ENCODE measurements at regions not wholly inside any gene's neighbourhood (a gene's known extent, or its start where the extent isn't known, plus 50 kb on each side); places are given as distances from the start of the nearest gene placed in this dataset.

DNA sequence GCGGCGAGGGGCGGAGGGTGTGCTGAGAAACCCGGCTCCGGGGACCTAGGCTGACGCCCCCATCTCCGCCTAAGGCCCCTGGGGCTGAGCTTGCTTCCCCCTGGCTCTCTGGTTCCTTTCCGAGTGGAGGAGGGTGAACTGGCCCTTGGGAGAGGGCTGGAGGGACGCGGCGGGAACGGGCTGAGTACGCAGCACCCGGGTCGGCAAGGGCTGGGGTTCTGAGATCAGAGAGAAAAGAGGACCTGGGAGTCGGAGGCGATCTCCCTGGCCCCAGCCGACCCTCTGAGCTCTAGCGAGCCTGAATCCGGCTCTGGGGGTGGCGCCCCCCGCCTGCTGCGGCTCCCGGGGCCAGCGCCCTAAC, 270.8 kb downstream of the FOXD2 start:
- peaks cover 0 to 17% of the 10 kb centered on the region in 2 donors for H3K27me3 ChIP-seq
- no peak for DNase-seq
- H3K36me3 ChIP-seq, result no peaks in the 10 kb centered on the region
- no peak for TF ChIP-seq POLR2A (IDR thresholded peaks at IDR 0.05)
- TF ChIP-seq, protein P1, sequence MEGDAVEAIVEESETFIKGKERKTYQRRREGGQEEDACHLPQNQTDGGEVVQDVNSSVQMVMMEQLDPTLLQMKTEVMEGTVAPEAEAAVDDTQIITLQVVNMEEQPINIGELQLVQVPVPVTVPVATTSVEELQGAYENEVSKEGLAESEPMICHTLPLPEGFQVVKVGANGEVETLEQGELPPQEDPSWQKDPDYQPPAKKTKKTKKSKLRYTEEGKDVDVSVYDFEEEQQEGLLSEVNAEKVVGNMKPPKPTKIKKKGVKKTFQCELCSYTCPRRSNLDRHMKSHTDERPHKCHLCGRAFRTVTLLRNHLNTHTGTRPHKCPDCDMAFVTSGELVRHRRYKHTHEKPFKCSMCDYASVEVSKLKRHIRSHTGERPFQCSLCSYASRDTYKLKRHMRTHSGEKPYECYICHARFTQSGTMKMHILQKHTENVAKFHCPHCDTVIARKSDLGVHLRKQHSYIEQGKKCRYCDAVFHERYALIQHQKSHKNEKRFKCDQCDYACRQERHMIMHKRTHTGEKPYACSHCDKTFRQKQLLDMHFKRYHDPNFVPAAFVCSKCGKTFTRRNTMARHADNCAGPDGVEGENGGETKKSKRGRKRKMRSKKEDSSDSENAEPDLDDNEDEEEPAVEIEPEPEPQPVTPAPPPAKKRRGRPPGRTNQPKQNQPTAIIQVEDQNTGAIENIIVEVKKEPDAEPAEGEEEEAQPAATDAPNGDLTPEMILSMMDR (IDR thresholded peaks at IDR 0.05), result no peak
- H3K4me1 ChIP-seq, result peaks cover 0 to 23% (median 13%) of the 10 kb centered on the region in 4 donors
- H3K27ac ChIP-seq, result no peak overlapping the region
- peak overlapping the region in 2 of 4 donors; percentile 52 to 57 for H3K4me3 ChIP-seq
- no peaks in the 10 kb centered on the region for H3K9me3 ChIP-seq

- H3K36me3 ChIP-seq, result no peaks in the 10 kb centered on the region
- no peaks in the 10 kb centered on the region for H3K9me3 ChIP-seq
- H3K4me3 ChIP-seq, result peak overlapping the region; percentile 1 to 57 (median 39)
- DNase-seq, result peak in 1 of 3 donors; percentile 66
- TF ChIP-seq, protein P1 (IDR thresholded peaks at IDR 0.05), result peak in 2 of 6 experiments; percentile 28 to 49
- TF ChIP-seq POLR2A (IDR thresholded peaks at IDR 0.05), result no peak
- H3K27me3 ChIP-seq, result peaks cover 0 to 17% of the 10 kb centered on the region in 2 donors
- no peak overlapping the region for H3K27ac ChIP-seq
- peaks cover 0 to 23% (median 13%) of the 10 kb centered on the region in 4 donors for H3K4me1 ChIP-seq
Observed at GRCh38 chr1:47709019-47709871, 271.4 kb downstream of the FOXD2 start.

- H3K4me1 ChIP-seq, result peaks cover 0 to 23% (median 13%) of the 10 kb centered on the region in 4 donors
- no peak for TF ChIP-seq POLR2A (IDR thresholded peaks at IDR 0.05)
- TF ChIP-seq, protein P1 (IDR thresholded peaks at IDR 0.05), result no peak
- no peak overlapping the region for H3K27ac ChIP-seq
- peak in 1 of 3 donors; percentile 63 for DNase-seq
- no peaks in the 10 kb centered on the region for H3K9me3 ChIP-seq
- H3K27me3 ChIP-seq, result peaks cover 0 to 17% of the 10 kb centered on the region in 2 donors
- H3K36me3 ChIP-seq, result no peaks in the 10 kb centered on the region
- peak overlapping the region; percentile 1 to 57 (median 39) for H3K4me3 ChIP-seq
Observed at GRCh38 chr1:47709872-47710231, 272.0 kb downstream of the FOXD2 start.

GRCh38 chr1:47710329-47711071, 272.7 kb downstream of the FOXD2 start:
- TF ChIP-seq, protein P1 (IDR thresholded peaks at IDR 0.05), result peak; percentile 65 to 96 (median 92)
- TF ChIP-seq POLR2A (IDR thresholded peaks at IDR 0.05), result no peak
- DNase-seq, result peak; percentile 41 to 88 (median 82)
- Histone ChIP-seq H3K36me3 (no peaks in the 10 kb centered on the region), H3K4me3 (peak overlapping the region in 2 of 4 donors; percentile 52 to 57), H3K27ac (no peak overlapping the region), H3K27me3 (peaks cover 0 to 17% of the 10 kb centered on the region in 2 donors), H3K4me1 (peaks cover 0 to 23% (median 13%) of the 10 kb centered on the region in 4 donors), H3K9me3 (no peaks in the 10 kb centered on the region)

Data from Peyer's patch (tissue), 4 donors.